Retina (tissue), 1 donor: ENCODE measurements at regions not wholly inside any gene's neighbourhood (a gene's known extent, or its start where the extent isn't known, plus 50 kb on each side); places are given as distances from the start of the nearest gene placed in this dataset.
A peak's percentile ranks its signal among the peaks of the same experiment; 100 is the strongest.

ENCODE experiments used
- DNase-seq: peaks from one replicate; pipeline ENCODE4 v3.0.0-alpha.2; 2016

- DNase-seq: peak; percentile 16
These were observed 338.6 kb upstream of the SEMA3A start for GRCh38 chr7:84533182-84533581.

GRCh38 chr7:84532196-84532595 lies 337.6 kb upstream of the SEMA3A start:
- no peak for DNase-seq

- DNase-seq: no peak
These were observed 335.1 kb upstream of the SEMA3A start for GRCh38 chr7:84529480-84530205.

DNA sequence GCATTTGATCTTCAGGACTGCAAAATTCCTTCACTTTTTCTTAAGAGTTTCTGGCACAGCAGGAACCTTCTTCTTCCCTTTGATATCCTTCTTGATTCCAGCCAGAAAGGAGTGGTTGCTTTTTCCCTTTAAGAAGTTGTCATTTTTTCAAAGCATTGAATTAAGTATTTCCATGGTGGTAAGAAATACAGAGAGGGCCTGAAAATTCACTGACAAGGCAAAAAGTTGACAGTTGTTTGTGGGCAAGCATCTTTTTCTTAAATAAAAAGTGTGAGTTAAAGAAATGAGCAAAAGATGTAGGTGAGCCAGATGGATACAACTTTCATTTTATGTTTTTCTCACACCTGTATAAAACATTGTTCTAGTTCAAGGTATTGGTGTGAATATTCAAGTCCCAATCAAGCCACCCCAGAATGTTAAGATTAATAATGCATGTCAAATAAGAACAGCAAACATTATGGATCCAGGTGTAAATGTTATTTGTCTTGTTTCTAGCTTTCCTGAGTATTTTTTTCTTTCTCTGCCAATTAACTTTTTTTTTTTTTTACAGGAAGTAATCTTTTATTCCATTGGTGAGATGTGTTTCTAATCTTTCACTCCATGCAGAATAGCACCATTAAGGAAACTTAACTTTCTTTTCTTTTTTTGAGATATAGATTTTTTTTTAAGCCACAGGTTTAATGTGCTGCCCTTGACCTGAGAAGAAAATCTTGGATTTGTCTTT lies 334.3 kb upstream of the SEMA3A start:
- DNase-seq: no peak

- no peak for DNase-seq
These were observed 330.4 kb upstream of the SEMA3A start for GRCh38 chr7:84524714-84525694.

DNA sequence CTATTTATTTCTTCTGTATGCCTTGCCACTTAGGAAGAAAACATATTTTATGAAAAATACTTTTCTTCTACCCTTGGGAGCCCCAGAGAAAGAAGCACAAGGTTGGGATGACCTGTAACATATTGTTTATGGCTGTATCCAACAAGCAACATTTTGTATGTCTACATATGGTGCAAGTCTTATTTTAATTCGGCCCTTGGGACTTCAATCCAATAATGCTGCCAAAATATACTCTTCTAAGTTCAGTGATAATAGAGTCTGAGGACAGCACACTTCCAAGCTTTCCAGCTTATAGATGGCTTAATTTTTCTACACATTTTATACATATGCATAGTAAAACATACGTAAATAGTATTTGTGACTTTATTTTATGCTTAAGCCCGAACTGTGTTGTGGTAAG lies 318.5 kb upstream of the SEMA3A start:
- DNase-seq: no peak

- DNase-seq: no peak
These were observed 317.5 kb upstream of the SEMA3A start for GRCh38 chr7:84512055-84512454.

GRCh38 chr7:84510505-84510904 lies 315.9 kb upstream of the SEMA3A start:
- DNase-seq: no peak

GRCh38 chr7:84509522-84509921 lies 314.9 kb upstream of the SEMA3A start:
- DNase-seq: no peak

GRCh38 chr7:84508606-84509005 lies 314.0 kb upstream of the SEMA3A start:
- no peak for DNase-seq

- DNase-seq: no peak
These were observed 312.9 kb upstream of the SEMA3A start for GRCh38 chr7:84507529-84507928.

DNA sequence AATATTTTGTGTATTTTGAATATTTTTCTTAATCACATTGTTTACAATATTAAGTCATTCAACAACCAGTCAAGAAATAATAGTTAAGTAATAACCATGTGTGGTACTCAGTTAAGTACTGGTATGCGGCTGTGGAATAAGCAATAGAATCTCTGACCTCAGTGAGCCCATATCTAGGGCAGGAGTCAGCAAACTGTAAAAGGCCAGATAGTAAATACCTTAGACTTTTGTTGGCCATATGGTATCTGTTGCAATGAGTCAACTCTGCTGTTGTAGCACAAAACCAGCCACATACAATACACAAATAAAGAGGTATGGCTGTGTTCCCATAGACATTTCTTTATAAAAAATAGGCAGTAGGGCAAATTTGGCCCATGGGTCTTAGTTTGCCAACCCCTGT lies 311.6 kb upstream of the SEMA3A start:
- no peak for DNase-seq

DNA sequence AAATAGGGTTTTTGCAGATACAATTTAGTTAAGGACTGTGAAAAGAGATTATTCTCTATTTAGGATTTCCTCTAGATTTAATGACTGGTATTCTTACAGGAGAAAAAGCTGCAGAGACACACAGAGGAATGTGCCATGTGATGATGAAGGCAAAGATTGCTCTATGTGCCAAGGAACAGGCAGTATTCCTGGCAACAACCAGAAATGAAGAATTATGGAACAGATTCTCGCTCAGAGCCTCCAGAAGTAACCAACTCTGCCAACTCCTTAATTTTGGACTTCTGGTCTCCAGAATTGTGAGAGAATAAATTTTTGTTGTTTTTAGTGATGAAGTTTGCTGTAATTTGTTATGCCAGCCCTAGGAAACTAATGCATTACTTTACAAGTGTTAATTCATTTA lies 307.6 kb upstream of the SEMA3A start:
- no peak for DNase-seq

GRCh38 chr7:84497873-84498272 lies 303.3 kb upstream of the SEMA3A start:
- DNase-seq: peak; percentile 44

DNA sequence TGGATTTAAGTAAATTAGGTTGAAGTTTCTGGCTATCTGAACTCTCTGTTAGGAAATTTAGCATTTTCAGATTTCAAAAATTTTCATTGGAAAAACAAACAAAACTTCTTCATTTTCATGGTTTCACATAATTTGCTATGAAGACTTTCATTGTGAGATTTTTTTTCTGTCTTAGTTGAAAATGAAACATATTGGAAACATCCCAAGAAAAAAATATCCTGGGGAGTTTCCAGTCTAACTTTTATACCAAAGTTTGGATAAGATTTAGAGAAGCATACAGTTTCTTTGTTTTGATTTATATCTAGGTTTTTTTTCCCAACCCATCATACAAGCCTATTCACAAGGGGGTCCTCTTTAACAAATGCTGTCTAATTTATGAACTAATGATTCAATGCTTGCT lies 300.5 kb upstream of the SEMA3A start:
- no peak for DNase-seq

DNA sequence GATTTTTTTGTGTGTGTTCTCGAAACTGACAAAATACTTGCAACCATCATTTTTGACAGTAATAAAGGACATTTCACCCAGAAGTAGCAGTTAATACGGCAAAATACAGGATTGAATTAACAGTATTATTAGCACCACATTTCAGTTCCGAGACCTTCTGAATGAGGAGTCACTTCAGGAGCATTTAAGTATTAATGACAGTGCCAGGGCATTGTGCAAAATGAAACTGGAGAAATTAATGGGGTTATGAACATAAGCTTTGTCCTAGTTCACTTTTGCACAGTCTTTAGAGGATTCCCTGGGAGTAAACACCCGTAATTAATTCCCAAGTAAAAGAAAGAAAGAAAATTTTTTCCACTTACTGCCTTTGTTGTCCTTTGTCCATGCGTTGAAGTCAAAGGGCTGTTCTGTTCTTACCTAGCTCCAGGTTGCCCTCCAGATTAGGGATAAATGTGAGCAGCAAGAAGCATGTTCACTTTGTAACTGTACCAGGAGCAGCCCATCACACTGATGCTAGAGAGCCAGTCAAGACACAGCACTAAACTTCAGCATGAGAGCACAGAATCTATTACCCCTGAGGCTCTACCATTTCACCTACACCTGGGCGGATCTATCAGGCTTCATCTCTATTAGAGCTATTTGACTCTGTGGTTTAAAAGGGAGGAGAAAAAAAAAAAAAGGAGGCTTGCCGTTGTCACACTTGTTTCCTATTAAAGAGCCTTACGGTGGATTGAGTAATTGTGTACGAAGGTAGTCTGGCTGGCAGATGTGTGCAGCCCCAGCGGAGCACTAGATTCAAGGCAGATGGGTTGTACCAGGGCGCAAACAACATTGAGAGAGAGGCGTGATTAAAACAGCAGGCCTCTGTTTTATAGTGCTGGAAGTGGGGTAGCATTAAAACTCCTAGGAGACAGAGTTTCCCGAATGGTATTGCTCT lies 297.8 kb upstream of the SEMA3A start:
- DNase-seq: peak; percentile 78

- DNase-seq: peak; percentile 46
These were observed 296.1 kb upstream of the SEMA3A start for GRCh38 chr7:84490661-84491060.

GRCh38 chr7:84484502-84485079 lies 290.0 kb upstream of the SEMA3A start:
- no peak for DNase-seq

DNA sequence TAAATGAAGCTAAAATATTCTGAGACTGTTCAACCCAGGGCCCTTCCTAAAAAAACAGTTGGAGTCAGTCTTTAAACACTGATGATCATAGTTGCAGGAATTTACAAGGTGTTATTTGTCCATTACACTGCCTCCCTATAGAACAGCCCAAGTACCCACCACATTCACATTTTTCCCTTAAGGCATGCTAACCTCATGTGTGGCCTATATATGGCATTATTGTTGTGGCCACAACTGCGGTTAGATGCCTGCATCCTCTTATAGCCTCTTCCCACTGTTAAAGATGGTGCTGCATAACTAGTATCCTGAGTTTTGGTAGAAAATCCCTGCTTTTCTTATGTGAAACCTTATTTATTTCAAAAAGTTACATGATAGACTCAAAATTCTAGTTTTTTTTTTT lies 287.9 kb upstream of the SEMA3A start:
- no peak for DNase-seq

DNA sequence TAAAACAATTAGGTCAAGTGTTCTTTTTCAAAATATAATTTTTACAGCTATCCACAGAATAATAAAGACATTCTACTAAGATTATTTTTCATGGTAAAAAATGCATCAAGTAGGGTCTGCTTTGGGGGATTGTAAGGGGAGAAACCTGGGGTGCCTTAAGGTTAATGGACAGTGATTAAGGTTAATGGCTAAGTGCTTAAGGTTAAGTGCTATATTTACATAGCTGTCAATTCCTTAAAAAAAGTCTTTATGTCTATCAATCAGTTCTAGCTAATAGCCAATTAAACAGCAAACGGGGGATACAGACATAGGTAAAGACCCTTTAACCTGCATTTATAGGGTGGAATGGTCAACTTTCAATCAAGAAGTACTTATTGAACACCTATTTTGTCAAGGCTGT lies 284.5 kb upstream of the SEMA3A start:
- no peak for DNase-seq

- no peak for DNase-seq
These were observed 283.3 kb upstream of the SEMA3A start for GRCh38 chr7:84477786-84478478.
